NT2/D1 (cell line): ENCODE measurements at regions not wholly inside any gene's neighbourhood (a gene's known extent, or its start where the extent isn't known, plus 50 kb on each side); places are given as distances from the start of the nearest gene placed in this dataset.

ENCODE experiments used
- DNase-seq: peaks from one replicate; pipeline ENCODE4 v3.0.0-alpha.2; 2011; ENCODE audit warnings: low read depth, low spot score
- H3K27me3 ChIP-seq: 2 replicates; pipeline ENCODE4 v1.6.0; 2011; ENCODE audit warnings: mild to moderate bottlenecking; ENCODE audit not compliant: insufficient read length, insufficient read depth
- H3K36me3 ChIP-seq: 2 replicates; pipeline ENCODE4 v1.6.1; 2011; ENCODE audit warnings: mild to moderate bottlenecking, low read length, mixed read lengths; ENCODE audit not compliant: insufficient read depth, insufficient read length
- H3K4me1 ChIP-seq: 2 replicates; pipeline ENCODE4 v1.5.1; 2011; ENCODE audit not compliant: insufficient read depth, insufficient read length
- H3K4me3 ChIP-seq: 2 replicates; pipeline ENCODE4 v1.5.1; 2011; ENCODE audit warnings: low read depth; ENCODE audit not compliant: insufficient read length
- H3K9ac ChIP-seq: 2 replicates; pipeline ENCODE4 v1.6.0; 2011; ENCODE audit warnings: low read depth; ENCODE audit not compliant: insufficient read length
- H3K9me3 ChIP-seq: 2 replicates; pipeline ENCODE4 v1.5.1; 2011; ENCODE audit warnings: mild to moderate bottlenecking, low read length; ENCODE audit not compliant: insufficient read depth
- SUZ12 ChIP-seq: IDR thresholded peaks from 2 replicates; pipeline ENCODE4 v1.6.1; 2011; ENCODE audit not compliant: insufficient read length, insufficient read depth; ENCODE audit errors: extremely low read depth
- YY1 ChIP-seq: IDR thresholded peaks from 2 replicates; pipeline ENCODE4 v1.6.1; 2011; ENCODE audit not compliant: insufficient read length, insufficient read depth
- ZNF274 ChIP-seq: IDR thresholded peaks from 2 replicates; pipeline ENCODE4 v1.6.1; 2011; ENCODE audit warnings: mild to moderate bottlenecking, low read depth, low read length

DNA sequence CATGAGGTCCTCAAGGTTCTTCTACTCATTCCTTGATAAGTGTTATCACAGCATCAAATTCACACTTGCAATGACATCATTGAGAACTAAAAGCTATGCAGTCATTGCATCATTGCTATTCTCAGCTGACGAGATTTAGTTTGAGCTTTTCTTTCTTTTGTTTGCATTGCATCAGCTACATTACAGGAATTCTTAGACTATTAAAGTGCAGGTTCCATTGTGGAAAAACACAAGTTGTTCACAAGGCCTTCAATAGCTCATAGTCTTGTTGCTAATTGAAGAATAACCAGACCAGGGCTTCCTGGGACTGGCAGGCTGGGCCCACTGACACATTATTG is 139.3 kb downstream of the CXCL12 start:
- no peaks in the 10 kb centered on the region for H3K36me3 ChIP-seq
- H3K9ac ChIP-seq = no peak overlapping the region
- no peak for DNase-seq
- no peak overlapping the region for H3K4me3 ChIP-seq
- H3K4me1 ChIP-seq = no peaks in the 10 kb centered on the region
- H3K9me3 ChIP-seq = no peaks in the 10 kb centered on the region
- no peaks in the 10 kb centered on the region for H3K27me3 ChIP-seq
- TF ChIP-seq SUZ12 (no peak), ZNF274 (no peak), YY1 (no peak)

DNA sequence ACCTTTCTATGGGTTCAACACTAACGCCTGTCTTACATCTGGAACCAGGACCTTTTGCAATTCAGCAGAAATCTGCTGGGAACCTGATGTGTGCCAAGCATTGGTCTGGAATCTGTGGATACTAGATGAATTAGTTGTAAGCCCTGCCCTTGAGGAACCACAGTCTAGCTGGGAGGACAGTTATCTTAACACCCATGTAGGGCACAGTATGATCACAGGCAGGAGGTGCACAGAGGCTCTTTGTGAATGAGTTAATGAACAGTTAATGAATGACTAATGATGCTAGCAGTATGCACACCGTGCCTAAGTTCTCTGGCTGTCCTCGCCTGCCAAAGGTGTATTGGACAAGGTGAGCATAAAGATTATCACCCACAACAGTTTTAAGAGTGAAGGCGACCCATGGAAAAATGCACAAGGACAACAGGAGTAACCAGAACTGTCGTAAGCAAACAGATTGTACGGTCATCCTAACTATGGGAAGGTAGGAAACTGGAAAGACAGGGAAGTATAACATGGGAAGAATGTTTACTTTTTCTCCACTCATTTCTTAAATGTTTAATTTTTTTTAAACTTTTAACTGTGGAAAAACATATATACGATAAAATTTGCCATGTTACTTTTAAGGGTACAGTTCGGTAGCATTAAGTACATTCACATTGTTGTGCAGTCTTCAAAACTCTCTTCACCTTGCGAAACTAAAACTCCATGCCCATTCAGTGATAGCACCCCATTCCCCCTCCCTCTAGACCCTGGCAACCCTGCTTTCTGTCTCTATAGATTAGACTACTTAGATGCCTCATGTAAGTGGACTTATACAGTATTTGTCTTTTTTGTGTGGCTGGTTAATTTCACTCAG is 139.9 kb downstream of the CXCL12 start:
- no peaks in the 10 kb centered on the region for H3K27me3 ChIP-seq
- no peak overlapping the region for H3K4me3 ChIP-seq
- no peaks in the 10 kb centered on the region for H3K9me3 ChIP-seq
- H3K4me1 ChIP-seq = no peaks in the 10 kb centered on the region
- no peaks in the 10 kb centered on the region for H3K36me3 ChIP-seq
- H3K9ac ChIP-seq = no peak overlapping the region
- DNase-seq = no peak
- no peak for TF ChIP-seq ZNF274
- TF ChIP-seq YY1 = no peak
- no peak for TF ChIP-seq SUZ12

DNA sequence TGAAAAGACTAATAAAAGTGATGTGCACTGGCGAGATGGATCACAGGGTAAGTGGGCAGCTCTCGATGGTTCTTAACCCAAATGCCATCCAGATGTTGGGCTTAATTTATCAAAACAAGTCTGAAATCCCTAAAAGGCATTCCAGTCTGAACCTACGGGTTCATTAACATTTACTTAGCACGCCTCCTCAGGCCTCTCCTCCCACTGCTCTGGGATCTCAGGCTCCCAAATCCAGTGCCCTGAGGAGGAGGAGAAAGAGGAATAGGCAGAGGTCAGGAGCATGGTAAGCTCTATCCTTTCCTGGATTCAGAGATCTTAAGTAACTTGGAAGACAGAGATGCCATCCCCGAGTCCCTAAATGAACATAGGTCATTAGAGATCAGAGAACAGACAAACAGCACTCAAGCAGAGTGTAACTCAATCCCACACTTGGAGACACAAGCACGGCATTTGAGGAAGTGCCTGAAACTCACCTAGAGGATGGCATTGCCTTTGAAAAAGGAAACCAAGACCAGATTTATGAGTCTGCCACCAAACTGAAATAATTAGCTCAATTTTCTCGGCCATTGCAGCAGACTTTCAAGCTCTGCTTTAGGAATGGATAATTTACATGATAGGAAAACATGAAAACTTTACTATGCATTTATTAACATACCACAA is 140.9 kb downstream of the CXCL12 start:
- H3K9me3 ChIP-seq = no peaks in the 10 kb centered on the region
- no peak overlapping the region for H3K9ac ChIP-seq
- no peaks in the 10 kb centered on the region for H3K4me1 ChIP-seq
- no peak overlapping the region for H3K4me3 ChIP-seq
- no peak for DNase-seq
- H3K27me3 ChIP-seq = no peaks in the 10 kb centered on the region
- H3K36me3 ChIP-seq = no peaks in the 10 kb centered on the region
- TF ChIP-seq YY1 = no peak
- no peak for TF ChIP-seq SUZ12
- no peak for TF ChIP-seq ZNF274

DNA sequence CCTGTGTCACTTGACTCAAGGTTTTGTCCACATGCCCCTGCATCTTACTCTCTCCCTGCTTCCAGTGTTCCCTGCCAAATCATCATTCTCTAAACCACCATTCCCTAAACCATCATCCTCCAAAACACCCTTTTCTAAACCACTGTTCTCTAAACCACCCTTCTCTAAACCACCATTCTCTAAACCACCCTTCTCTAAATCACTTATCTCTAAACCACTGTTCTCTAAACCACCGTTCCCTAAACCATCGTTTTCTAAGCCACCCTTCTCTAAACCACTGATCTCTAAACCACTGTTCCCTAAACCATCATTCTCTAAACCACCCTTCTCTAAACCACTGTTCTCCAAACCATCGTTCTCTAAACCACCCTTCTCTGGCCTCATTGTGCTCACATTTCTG is 142.1 kb downstream of the CXCL12 start:
- no peaks in the 10 kb centered on the region for H3K36me3 ChIP-seq
- no peak overlapping the region for H3K9ac ChIP-seq
- no peak for TF ChIP-seq SUZ12
- no peak for TF ChIP-seq YY1
- TF ChIP-seq ZNF274 = no peak
- no peaks in the 10 kb centered on the region for H3K27me3 ChIP-seq
- H3K4me1 ChIP-seq = no peaks in the 10 kb centered on the region
- no peaks in the 10 kb centered on the region for H3K9me3 ChIP-seq
- no peak overlapping the region for H3K4me3 ChIP-seq
- DNase-seq = no peak

DNA sequence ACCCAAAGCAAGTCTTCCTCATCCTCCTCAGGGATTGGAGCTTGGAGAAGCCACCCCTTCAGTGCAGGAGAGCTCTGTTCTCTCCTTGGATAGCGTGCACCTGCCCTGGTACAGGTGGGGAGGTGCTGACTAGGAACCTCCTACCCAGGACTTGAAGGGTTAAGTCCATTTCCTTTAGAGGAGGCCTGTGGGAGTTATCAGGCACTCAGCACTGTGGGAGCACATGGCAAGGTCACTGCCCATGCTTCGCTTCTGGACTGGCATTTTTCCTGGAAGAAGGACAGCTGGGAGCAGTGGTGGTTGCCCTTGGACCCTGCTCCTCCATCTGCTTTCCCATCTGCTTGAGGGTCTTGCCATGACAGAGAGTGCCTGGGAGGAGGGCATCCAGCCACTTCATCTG is 142.8 kb downstream of the CXCL12 start:
- no peak for DNase-seq
- Histone ChIP-seq H3K36me3 (no peaks in the 10 kb centered on the region), H3K4me3 (no peak overlapping the region), H3K9me3 (no peaks in the 10 kb centered on the region), H3K4me1 (no peaks in the 10 kb centered on the region), H3K9ac (no peak overlapping the region), H3K27me3 (no peaks in the 10 kb centered on the region)
- TF ChIP-seq ZNF274 (no peak), YY1 (no peak), SUZ12 (no peak)

DNA sequence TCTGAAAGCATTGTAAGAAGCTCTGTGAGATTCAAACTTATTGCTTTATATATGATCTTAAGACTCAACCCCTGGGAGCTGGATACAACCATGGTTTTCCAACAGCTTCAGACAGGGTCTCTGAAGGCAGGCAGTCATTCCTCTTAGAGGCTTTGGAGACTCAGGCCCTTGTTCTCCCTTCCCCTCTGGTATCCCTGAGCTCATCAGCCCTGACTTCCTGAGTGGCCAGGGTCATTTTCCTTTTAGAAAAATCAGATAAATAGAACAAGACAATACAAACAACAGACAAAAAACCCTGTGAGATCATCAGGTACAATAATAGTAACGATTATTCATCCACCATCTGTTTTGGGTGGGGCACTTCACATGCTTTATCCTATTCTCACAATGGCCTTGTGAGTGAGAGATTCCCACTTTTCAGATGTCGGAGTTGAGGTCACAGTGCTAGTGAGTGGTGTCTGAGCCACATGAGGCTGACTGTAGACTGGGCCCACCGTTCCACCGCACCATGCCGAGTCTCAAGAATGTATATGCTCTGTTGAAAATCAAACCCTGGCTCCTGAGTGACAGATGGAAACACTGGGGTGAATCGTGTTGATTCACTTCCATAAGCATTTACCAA is 144.2 kb downstream of the CXCL12 start:
- Histone ChIP-seq H3K9me3 (no peaks in the 10 kb centered on the region), H3K4me1 (no peaks in the 10 kb centered on the region), H3K4me3 (no peak overlapping the region), H3K36me3 (no peaks in the 10 kb centered on the region), H3K27me3 (no peaks in the 10 kb centered on the region), H3K9ac (no peak overlapping the region)
- TF ChIP-seq YY1 (no peak), SUZ12 (no peak), ZNF274 (no peak)
- DNase-seq = no peak

DNA sequence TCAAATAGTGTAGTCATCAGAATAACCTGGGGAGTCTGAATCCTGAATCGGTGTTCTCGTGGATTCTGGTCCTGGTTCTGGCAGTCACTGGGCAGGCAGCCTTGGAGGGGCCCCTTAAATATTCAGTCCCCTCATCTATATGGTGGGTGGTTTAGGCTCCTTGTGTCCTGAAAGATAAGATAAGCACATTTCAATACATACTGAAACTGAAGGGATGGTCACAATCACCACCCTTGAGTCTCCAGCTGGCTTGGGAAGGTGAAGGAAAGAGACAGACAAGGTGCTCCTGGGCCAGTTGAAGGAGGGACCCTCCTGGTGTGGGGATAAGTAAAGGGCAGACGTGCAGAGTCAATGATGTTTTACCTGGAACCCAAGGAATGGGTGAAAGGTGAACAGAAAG is 146.7 kb downstream of the CXCL12 start:
- H3K36me3 ChIP-seq = no peaks in the 10 kb centered on the region
- DNase-seq = no peak
- TF ChIP-seq ZNF274 (no peak), YY1 (no peak), SUZ12 (no peak)
- peaks cover 4% of the 10 kb centered on the region for H3K4me1 ChIP-seq
- H3K27me3 ChIP-seq = no peaks in the 10 kb centered on the region
- H3K9ac ChIP-seq = no peak overlapping the region
- no peaks in the 10 kb centered on the region for H3K9me3 ChIP-seq
- no peak overlapping the region for H3K4me3 ChIP-seq
